IMR-90 (cell line): ENCODE measurements at regions not wholly inside any gene's neighbourhood (a gene's known extent, or its start where the extent isn't known, plus 50 kb on each side); places are given as distances from the start of the nearest gene placed in this dataset.

ENCODE experiments used
- ATAC-seq: fragments of 200-7000 bp; cut with Tn5 transposase; 2 replicates; pipeline ENCODE4 v1.9.1; 2020; ENCODE audit warnings: low read depth, mild to moderate bottlenecking, moderate library complexity
- BruUV-seq: library from RNA; stranded (reverse); fragments of 400-500 nt; replicated peaks from 2 replicates; lab custom pipeline; 2021; lab: Mats Ljungman, UMichigan
- CTCF ChIA-PET: fragments of 300-600 bp; formaldehyde crosslinking; extraction: SDS; loops from one replicate; lab custom pipeline; 2021; ENCODE audit warnings: antibody characterized with exemption; lab: Yijun Ruan, JAX
- POLR2A ChIA-PET: fragments of 300-600 bp; sonication (Branson Sonifier 250); formaldehyde crosslinking; loops from one replicate; lab custom pipeline; 2022; ENCODE audit warnings: antibody characterized with exemption; ENCODE audit not compliant: unreplicated experiment; lab: Charles Lee
- DNase-seq: peaks from one replicate; pipeline ENCODE4 v3.0.0; 2013
- H2AFZ ChIP-seq: replicated peaks from 2 replicates; pipeline ENCODE3; 2013; ENCODE audit warnings: low read length, mild to moderate bottlenecking; ENCODE audit not compliant: poor library complexity
- H2AK5ac ChIP-seq: 2 replicates; pipeline ENCODE4 v1.6.1; 2013; ENCODE audit warnings: low read depth, low read length, inconsistent platforms
- H2AK9ac ChIP-seq: replicated peaks from 2 replicates; pipeline ENCODE3; 2013; ENCODE audit warnings: mild to moderate bottlenecking, low read depth, low read length, moderate library complexity; ENCODE audit not compliant: poor library complexity
- H2BK120ac ChIP-seq: 2 replicates; pipeline ENCODE4 v1.6.1; 2013; ENCODE audit warnings: low read depth, low read length, inconsistent platforms
- H2BK15ac ChIP-seq: 3 replicates; pipeline ENCODE4 v1.6.1; 2013; ENCODE audit warnings: low read depth, low read length, inconsistent platforms
- H2BK20ac ChIP-seq: 2 replicates; pipeline ENCODE4 v1.6.1; 2013; ENCODE audit warnings: low read depth, mild to moderate bottlenecking, inconsistent platforms, low read length, moderate library complexity
- H2BK5ac ChIP-seq: 2 replicates; pipeline ENCODE4 v1.6.1; 2013; ENCODE audit warnings: mild to moderate bottlenecking, low read depth, low read length, inconsistent platforms; ENCODE audit not compliant: poor library complexity, severe bottlenecking
- H3K14ac ChIP-seq: replicated peaks from 2 replicates; pipeline ENCODE4 v1.6.1; 2013; ENCODE audit warnings: low read depth, low read length, inconsistent platforms
- H3K18ac ChIP-seq: 2 replicates; pipeline ENCODE4 v1.6.1; 2013; ENCODE audit warnings: low read depth, low read length, control low read depth
- H3K23ac ChIP-seq: 2 replicates; pipeline ENCODE4 v1.6.1; 2013; ENCODE audit warnings: low read depth, low read length, inconsistent platforms
- H3K27ac ChIP-seq: 2 replicates; pipeline ENCODE4 v1.5.1; 2013; ENCODE audit warnings: mild to moderate bottlenecking, control low read depth, low read length; ENCODE audit not compliant: insufficient read depth
- H3K27me3 ChIP-seq: 2 replicates; pipeline ENCODE4 v1.6.1; 2013; ENCODE audit warnings: low read length; ENCODE audit not compliant: control insufficient read depth, insufficient read depth
- H3K36me3 ChIP-seq: 2 replicates; pipeline ENCODE4 v1.6.1; 2013; ENCODE audit warnings: low read length, mixed read lengths; ENCODE audit not compliant: control insufficient read depth, insufficient read depth
- H3K4ac ChIP-seq: 2 replicates; pipeline ENCODE4 v1.6.1; 2013; ENCODE audit warnings: low read depth, low read length, inconsistent platforms
- H3K4me1 ChIP-seq: 2 replicates; pipeline ENCODE4 v1.6.1; 2013; ENCODE audit warnings: low read length, mixed read lengths; ENCODE audit not compliant: control insufficient read depth, insufficient read depth
- H3K4me2 ChIP-seq: 2 replicates; pipeline ENCODE4 v1.6.1; 2013; ENCODE audit warnings: low read depth, mild to moderate bottlenecking, control low read depth, low read length, moderate library complexity
- H3K4me3 ChIP-seq: 2 replicates; pipeline ENCODE4 v1.5.1; 2013; ENCODE audit warnings: low read depth, mild to moderate bottlenecking, control low read depth, low read length, moderate library complexity; ENCODE audit not compliant: insufficient read depth
- H3K56ac ChIP-seq: 2 replicates; pipeline ENCODE4 v1.6.1; 2013; ENCODE audit warnings: low read length, inconsistent platforms; ENCODE audit not compliant: insufficient read depth; ENCODE audit errors: extremely low read depth
- H3K79me1 ChIP-seq, 2 experiments: 2 replicates each; pipeline ENCODE4 v1.6.1; 2013; ENCODE audit warnings: low read length in 2 of 2, inconsistent platforms in 1 of 2, low read depth in 1 of 2
- H3K9ac ChIP-seq: 2 replicates; pipeline ENCODE4 v1.6.1; 2013; ENCODE audit warnings: low read depth, low read length, control low read depth
- H3K9me1 ChIP-seq: 2 replicates; pipeline ENCODE4 v1.6.1; 2013; ENCODE audit warnings: low read length, inconsistent platforms; ENCODE audit not compliant: insufficient read depth
- H3K9me3 ChIP-seq: 2 replicates; pipeline ENCODE4 v1.6.1; 2013; ENCODE audit warnings: low read length; ENCODE audit not compliant: control insufficient read depth, insufficient read depth
- H4K20me1 ChIP-seq: 2 replicates; pipeline ENCODE4 v1.6.1; 2013; ENCODE audit warnings: low read length, inconsistent platforms; ENCODE audit not compliant: insufficient read depth
- H4K5ac ChIP-seq: 2 replicates; pipeline ENCODE4 v1.6.1; 2013; ENCODE audit warnings: mild to moderate bottlenecking, low read depth, low read length, control low read depth
- H4K8ac ChIP-seq, 2 experiments: 2 replicates each; pipeline ENCODE4 v1.6.1; 2013; ENCODE audit warnings: low read depth in 2 of 2, low read length in 2 of 2, control low read depth in 1 of 2, inconsistent platforms in 1 of 2
- H4K91ac ChIP-seq: 2 replicates; pipeline ENCODE4 v1.6.1; 2013; ENCODE audit warnings: low read depth, low read length, inconsistent platforms; ENCODE audit not compliant: insufficient read depth
- BHLHE40 ChIP-seq: fragments of 150-350 bp; IDR thresholded peaks from 2 replicates; pipeline ENCODE4 v1.6.1; 2016; ENCODE audit warnings: mild to moderate bottlenecking, low read depth, low read length
- CEBPB ChIP-seq: IDR thresholded peaks from 2 replicates; pipeline ENCODE4 v1.6.1; 2012; ENCODE audit warnings: low read depth, low read length, improper control_type of control experiment
- CHD1 ChIP-seq: IDR thresholded peaks from 2 replicates; pipeline ENCODE4 v1.6.1; 2012; ENCODE audit warnings: low read depth, low read length, improper control_type of control experiment
- CTCF ChIP-seq: conservative IDR thresholded peaks from 2 replicates; pipeline ENCODE4 v1.5.1; 2012; ENCODE audit warnings: mild to moderate bottlenecking, low read depth, low read length, improper control_type of control experiment
- FOS ChIP-seq: fragments of 150-350 bp; IDR thresholded peaks from 2 replicates; pipeline ENCODE4 v1.6.1; 2016; ENCODE audit warnings: low read depth, low read length
- MAFK ChIP-seq: IDR thresholded peaks from 2 replicates; pipeline ENCODE4 v1.6.1; 2012; ENCODE audit warnings: low read depth, low read length, improper control_type of control experiment
- MAZ ChIP-seq: IDR thresholded peaks from 2 replicates; pipeline ENCODE4 v1.6.1; 2012; ENCODE audit warnings: low read depth, mild to moderate bottlenecking, low read length, improper control_type of control experiment, moderate library complexity, borderline replicate concordance
- MXI1 ChIP-seq: IDR thresholded peaks from 2 replicates; pipeline ENCODE4 v1.6.1; 2012; ENCODE audit warnings: low read depth, mild to moderate bottlenecking, low read length, moderate library complexity, borderline replicate concordance
- NFE2L2 ChIP-seq: fragments of 150-350 bp; IDR thresholded peaks from 2 replicates; pipeline ENCODE4 v1.6.1; 2016; ENCODE audit warnings: low read depth, mild to moderate bottlenecking, low read length
- POLR2A ChIP-seq: IDR thresholded peaks from 2 replicates; pipeline ENCODE4 v1.6.1; 2012; ENCODE audit warnings: mild to moderate bottlenecking, low read depth, low read length
- RAD21 ChIP-seq: IDR thresholded peaks from 2 replicates; pipeline ENCODE4 v1.6.1; 2012; ENCODE audit warnings: low read length, improper control_type of control experiment
- RCOR1 ChIP-seq: IDR thresholded peaks from 2 replicates; pipeline ENCODE4 v1.6.1; 2012; ENCODE audit warnings: mild to moderate bottlenecking, low read length, improper control_type of control experiment; ENCODE audit not compliant: insufficient replicate concordance
- RFX5 ChIP-seq: IDR thresholded peaks from 2 replicates; pipeline ENCODE4 v1.8.0; 2012; ENCODE audit warnings: low read depth, mild to moderate bottlenecking, low read length, moderate library complexity
- SMC3 ChIP-seq: fragments of 150-350 bp; IDR thresholded peaks from 2 replicates; pipeline ENCODE4 v1.6.1; 2016; ENCODE audit warnings: low read depth, mild to moderate bottlenecking, antibody characterized with exemption, low read length, moderate library complexity
- WGBS, 2 experiments: methylation state at CpG; one replicate each; pipeline versions ENCODE4 v1.1.5 to v1.1.7; 2013; ENCODE audit warnings: missing lambda C conversion rate in 2 of 2; ENCODE audit not compliant: insufficient read length in 1 of 2; ENCODE audit errors: extremely low coverage in 2 of 2; 5-methylcytosine and 5-hydroxymethylcytosine counted together
- dilution Hi-C: fragments of 300-500 bp; cut with HindIII; formaldehyde crosslinking; loops from one replicate; pipeline ENCODE4 v1.14.3; 2018; ENCODE audit warnings: low sequenced_read_pairs; ENCODE audit not compliant: unreplicated experiment
- in situ Hi-C: fragments of 300-500 bp; cut with MboI; formaldehyde crosslinking; loops from 3 replicates; pipeline ENCODE4 v1.14.3; 2019; ENCODE audit warnings: low sequenced_read_pairs, inconsistent platforms, mixed read lengths
- intact Hi-C: fragments of 100-400 bp; cut with micrococcal nuclease; formaldehyde crosslinking; loops from 2 replicates; pipeline ENCODE4 v1.10.0; 2022
- TF ChIP-seq, protein P1 (sequence below): fragments of 150-350 bp; IDR thresholded peaks from 2 replicates; pipeline ENCODE4 v1.6.1; 2016; ENCODE audit warnings: low read depth, mild to moderate bottlenecking, low read length, moderate library complexity, borderline replicate concordance
- TF ChIP-seq, protein P2 (sequence below): fragments of 150-350 bp; IDR thresholded peaks from 2 replicates; pipeline ENCODE4 v1.6.1; 2017; ENCODE audit warnings: mild to moderate bottlenecking, antibody characterized with exemption, low read length, low read depth

DNA sequence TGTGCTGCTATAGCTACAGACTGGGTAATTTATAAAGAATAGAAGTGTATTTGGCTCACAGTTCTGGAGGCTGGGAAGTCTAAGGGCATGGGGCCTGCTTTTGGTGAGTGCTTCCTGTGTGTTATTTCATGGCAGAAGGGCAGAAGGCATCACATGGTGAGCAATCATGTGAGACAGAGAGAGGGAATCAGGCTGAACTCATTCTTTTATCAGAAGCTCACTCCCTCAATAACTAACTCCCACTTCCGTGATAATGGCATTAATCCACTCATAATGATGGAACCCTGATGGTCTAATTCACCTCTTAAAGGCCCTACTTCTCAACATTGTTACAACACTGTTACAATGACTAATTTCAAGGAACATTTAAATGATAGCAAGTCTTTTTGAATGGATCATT is 129.4 kb downstream of the FAT4 start:
- ChIA-PET POLR2A (no interaction called here), CTCF (no interaction called here)
- in situ Hi-C loops: no loop called here

More for the DNA sequence above, 129.4 kb downstream of the FAT4 start:
- no peak for TF ChIP-seq MAFK
- TF ChIP-seq, protein P1, sequence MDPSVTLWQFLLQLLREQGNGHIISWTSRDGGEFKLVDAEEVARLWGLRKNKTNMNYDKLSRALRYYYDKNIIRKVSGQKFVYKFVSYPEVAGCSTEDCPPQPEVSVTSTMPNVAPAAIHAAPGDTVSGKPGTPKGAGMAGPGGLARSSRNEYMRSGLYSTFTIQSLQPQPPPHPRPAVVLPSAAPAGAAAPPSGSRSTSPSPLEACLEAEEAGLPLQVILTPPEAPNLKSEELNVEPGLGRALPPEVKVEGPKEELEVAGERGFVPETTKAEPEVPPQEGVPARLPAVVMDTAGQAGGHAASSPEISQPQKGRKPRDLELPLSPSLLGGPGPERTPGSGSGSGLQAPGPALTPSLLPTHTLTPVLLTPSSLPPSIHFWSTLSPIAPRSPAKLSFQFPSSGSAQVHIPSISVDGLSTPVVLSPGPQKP: no peak
- TF ChIP-seq NFE2L2: no peak
- TF ChIP-seq RCOR1: no peak
- no peak for TF ChIP-seq RAD21
- TF ChIP-seq CHD1: no peak
- no peak for TF ChIP-seq MXI1
- TF ChIP-seq BHLHE40: no peak
- no peak for TF ChIP-seq MAZ
- no peak for TF ChIP-seq RFX5
- TF ChIP-seq CEBPB: no peak
- TF ChIP-seq, protein P2, sequence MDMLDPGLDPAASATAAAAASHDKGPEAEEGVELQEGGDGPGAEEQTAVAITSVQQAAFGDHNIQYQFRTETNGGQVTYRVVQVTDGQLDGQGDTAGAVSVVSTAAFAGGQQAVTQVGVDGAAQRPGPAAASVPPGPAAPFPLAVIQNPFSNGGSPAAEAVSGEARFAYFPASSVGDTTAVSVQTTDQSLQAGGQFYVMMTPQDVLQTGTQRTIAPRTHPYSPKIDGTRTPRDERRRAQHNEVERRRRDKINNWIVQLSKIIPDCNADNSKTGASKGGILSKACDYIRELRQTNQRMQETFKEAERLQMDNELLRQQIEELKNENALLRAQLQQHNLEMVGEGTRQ: no peak
- no peak for TF ChIP-seq CTCF
- no peak for TF ChIP-seq FOS
- no peak for TF ChIP-seq POLR2A
- no peak for TF ChIP-seq SMC3
- intact Hi-C loops: no loop called here
- Histone ChIP-seq H2BK15ac (no peak overlapping the region), H3K27me3 (no peaks in the 10 kb centered on the region), H3K9me1 (no peaks in the 10 kb centered on the region), H3K14ac (no peak overlapping the region), H4K5ac (no peak overlapping the region), H3K9me3 (no peaks in the 10 kb centered on the region), H4K91ac (no peak overlapping the region), H2AK5ac (no peak overlapping the region), H3K56ac (no peak overlapping the region), H3K9ac (no peak overlapping the region), H2AFZ (no peak overlapping the region), H3K4me1 (no peaks in the 10 kb centered on the region), H3K27ac (no peak overlapping the region), H3K4me3 (no peak overlapping the region), H4K20me1 (no peaks in the 10 kb centered on the region), H2BK5ac (no peak overlapping the region), H2BK120ac (no peak overlapping the region), H3K4me2 (no peak overlapping the region), H2BK20ac (no peak overlapping the region), H3K36me3 (peaks cover 6% of the 10 kb centered on the region), H3K79me1 (no peaks in the 10 kb centered on the region; a peak in 1 of 4 replicates), H4K8ac (no peak overlapping the region), H3K4ac (no peak overlapping the region; the same call in 1 of the 2 replicates), H3K23ac (no peak overlapping the region), H3K18ac (no peak overlapping the region), H2AK9ac (no peak overlapping the region)
- WGBS, 2 experiments: no CpG with 5 or more reads among the region's 1 CpG
- dilution Hi-C loops: no loop called here
- no TSS peak for BruUV-seq
- DNase-seq (no peak), ATAC-seq (no peak)
